NCI-H82 (cell line): ENCODE measurements at regions not wholly inside any gene's neighbourhood (a gene's known extent, or its start where the extent isn't known, plus 50 kb on each side); places are given as distances from the start of the nearest gene placed in this dataset.
A peak's percentile ranks its signal among the peaks of the same experiment; 100 is the strongest.

Experiments
- DNase-seq: peaks from one replicate; lab custom pipeline; 2025; lab: John Stamatoyannopoulos, UW

- no peak for DNase-seq
These were observed 100.2 kb downstream of the GGTLC2 start for GRCh38 chr22:22744412-22745224.

GRCh38 chr22:22745225-22746060 is 101.0 kb downstream of the GGTLC2 start:
- peak; percentile 56 for DNase-seq

- no peak for DNase-seq
These were observed 101.9 kb downstream of the GGTLC2 start for GRCh38 chr22:22746061-22746962.

GRCh38 chr22:22746963-22747933 is 102.8 kb downstream of the GGTLC2 start:
- DNase-seq = no peak

- peak; percentile 47 for DNase-seq
These were observed 103.9 kb downstream of the GGTLC2 start for GRCh38 chr22:22748297-22748743.

- no peak for DNase-seq
These were observed 104.3 kb downstream of the GGTLC2 start for GRCh38 chr22:22748756-22749155.

GRCh38 chr22:22749167-22749758 is 104.8 kb downstream of the GGTLC2 start:
- no peak for DNase-seq

- DNase-seq = no peak
These were observed 106.1 kb downstream of the GGTLC2 start for GRCh38 chr22:22750335-22751042.

GRCh38 chr22:22751043-22751603 is 106.7 kb downstream of the GGTLC2 start:
- no peak for DNase-seq

- no peak for DNase-seq
These were observed 107.8 kb downstream of the GGTLC2 start for GRCh38 chr22:22752199-22752555.

- no peak for DNase-seq
These were observed 108.4 kb downstream of the GGTLC2 start for GRCh38 chr22:22752556-22753477.

GRCh38 chr22:22753526-22754267 is 109.3 kb downstream of the GGTLC2 start:
- DNase-seq = peak; percentile 68

GRCh38 chr22:22754268-22754657 is 109.8 kb downstream of the GGTLC2 start:
- no peak for DNase-seq

GRCh38 chr22:22754961-22755777 is 110.8 kb downstream of the GGTLC2 start:
- no peak for DNase-seq

- DNase-seq = no peak
These were observed 111.3 kb downstream of the GGTLC2 start for GRCh38 chr22:22755778-22756100.

GRCh38 chr22:22756109-22756508 is 111.7 kb downstream of the GGTLC2 start:
- DNase-seq = no peak
